Keratinocyte (primary cell): ENCODE measurements at regions not wholly inside any gene's neighbourhood (a gene's known extent, or its start where the extent isn't known, plus 50 kb on each side); places are given as distances from the start of the nearest gene placed in this dataset.

ENCODE experiments used
- DNase-seq: peaks from one replicate; pipeline ENCODE4 v3.0.0-alpha.2; 2011; ENCODE audit warnings: low read depth, missing footprints, low spot score
- FAIRE-seq: peaks from 2 replicates; lab custom pipeline; 2011; peaks lifted over from hg19 to GRCh38; lab: Jason Lieb, UNC
- H2AFZ ChIP-seq: 2 replicates; pipeline ENCODE4 v1.6.0; 2012; ENCODE audit warnings: low read length, control low read depth, inconsistent platforms; ENCODE audit not compliant: control insufficient read depth
- H3K27ac ChIP-seq: 2 replicates; pipeline ENCODE4 v1.5.1; 2011; ENCODE audit warnings: low read length; ENCODE audit not compliant: control insufficient read depth, insufficient read depth
- H3K27me3 ChIP-seq: 3 replicates; pipeline ENCODE4 v1.6.0; 2011; ENCODE audit warnings: low read length; ENCODE audit not compliant: control insufficient read depth, insufficient read depth; ENCODE audit errors: extremely low read depth
- H3K36me3 ChIP-seq, 2 experiments: 2 replicates in 1 of 2; 3 replicates in 1 of 2; pipeline ENCODE4 v1.5.1; 2011; ENCODE audit warnings: low read length in 2 of 2, mild to moderate bottlenecking in 1 of 2; ENCODE audit not compliant: control insufficient read depth in 2 of 2, insufficient read depth in 2 of 2; ENCODE audit errors: extremely low read depth in 1 of 2
- H3K4me1 ChIP-seq: 3 replicates; pipeline ENCODE4 v1.5.1; 2011; ENCODE audit warnings: low read length; ENCODE audit not compliant: control insufficient read depth, insufficient read depth; ENCODE audit errors: extremely low read depth
- H3K4me2 ChIP-seq: 3 replicates; pipeline ENCODE4 v1.6.0; 2011; ENCODE audit warnings: low read depth, low read length; ENCODE audit not compliant: control insufficient read depth, insufficient read depth; ENCODE audit errors: extremely low read depth
- H3K4me3 ChIP-seq, 3 experiments: fragments of 200-600 bp in 1 of 3; sonication (generic) in 1 of 3; 2 replicates in 2 of 3; 3 replicates in 1 of 3; pipeline ENCODE4 v1.5.1; 2011 to 2016; ENCODE audit warnings: low read length in 3 of 3, mild to moderate bottlenecking in 3 of 3, control low read depth in 2 of 3, inconsistent platforms in 1 of 3, low read depth in 1 of 3, mixed read lengths in 1 of 3, mixed run types in 1 of 3, moderate library complexity in 1 of 3; ENCODE audit not compliant: control insufficient read depth in 2 of 3, insufficient read depth in 2 of 3; ENCODE audit errors: extremely low read depth in 1 of 3
- H3K79me2 ChIP-seq: 2 replicates; pipeline ENCODE4 v1.6.0; 2012; ENCODE audit warnings: low read length; ENCODE audit not compliant: control insufficient read depth, insufficient read depth
- H3K9ac ChIP-seq: 3 replicates; pipeline ENCODE4 v1.6.0; 2011; ENCODE audit warnings: low read length; ENCODE audit not compliant: control insufficient read depth, insufficient read depth; ENCODE audit errors: extremely low read depth
- H3K9me1 ChIP-seq: 3 replicates; pipeline ENCODE4 v1.6.0; 2011; ENCODE audit warnings: low read length; ENCODE audit not compliant: control insufficient read depth, insufficient read depth; ENCODE audit errors: extremely low read depth
- H3K9me3 ChIP-seq: 2 replicates; pipeline ENCODE4 v1.5.1; 2012; ENCODE audit warnings: low read depth, low read length; ENCODE audit not compliant: control insufficient read depth
- H4K20me1 ChIP-seq: 3 replicates; pipeline ENCODE4 v1.6.0; 2011; ENCODE audit warnings: low read length; ENCODE audit not compliant: control insufficient read depth, insufficient read depth; ENCODE audit errors: extremely low read depth
- EZH2 ChIP-seq: IDR thresholded peaks from one replicate; pipeline ENCODE4 v1.6.1; 2012; ENCODE audit warnings: inconsistent platforms, mild to moderate bottlenecking, low read length, moderate library complexity
- dilution Hi-C: fragments of 300-500 bp; cut with MboI; formaldehyde crosslinking; loops from one replicate; pipeline ENCODE4 v1.7.0; 2020; ENCODE audit warnings: low sequenced_read_pairs; ENCODE audit not compliant: extremely low pct_ligation_motif_present
- TF ChIP-seq, protein P1 (sequence below), 3 experiments: IDR thresholded peaks in 1 of 3; conservative IDR thresholded peaks in 1 of 3; optimal IDR thresholded peaks in 1 of 3; 2 replicates in 2 of 3; 3 replicates in 1 of 3; pipeline versions ENCODE3 to v1.5.1; 2011; ENCODE audit warnings: low read length in 3 of 3, mild to moderate bottlenecking in 3 of 3, moderate library complexity in 2 of 3, control low read depth in 1 of 3, inconsistent platforms in 1 of 3; ENCODE audit not compliant: insufficient read depth in 2 of 3; ENCODE audit errors: extremely low read depth in 1 of 3

DNA sequence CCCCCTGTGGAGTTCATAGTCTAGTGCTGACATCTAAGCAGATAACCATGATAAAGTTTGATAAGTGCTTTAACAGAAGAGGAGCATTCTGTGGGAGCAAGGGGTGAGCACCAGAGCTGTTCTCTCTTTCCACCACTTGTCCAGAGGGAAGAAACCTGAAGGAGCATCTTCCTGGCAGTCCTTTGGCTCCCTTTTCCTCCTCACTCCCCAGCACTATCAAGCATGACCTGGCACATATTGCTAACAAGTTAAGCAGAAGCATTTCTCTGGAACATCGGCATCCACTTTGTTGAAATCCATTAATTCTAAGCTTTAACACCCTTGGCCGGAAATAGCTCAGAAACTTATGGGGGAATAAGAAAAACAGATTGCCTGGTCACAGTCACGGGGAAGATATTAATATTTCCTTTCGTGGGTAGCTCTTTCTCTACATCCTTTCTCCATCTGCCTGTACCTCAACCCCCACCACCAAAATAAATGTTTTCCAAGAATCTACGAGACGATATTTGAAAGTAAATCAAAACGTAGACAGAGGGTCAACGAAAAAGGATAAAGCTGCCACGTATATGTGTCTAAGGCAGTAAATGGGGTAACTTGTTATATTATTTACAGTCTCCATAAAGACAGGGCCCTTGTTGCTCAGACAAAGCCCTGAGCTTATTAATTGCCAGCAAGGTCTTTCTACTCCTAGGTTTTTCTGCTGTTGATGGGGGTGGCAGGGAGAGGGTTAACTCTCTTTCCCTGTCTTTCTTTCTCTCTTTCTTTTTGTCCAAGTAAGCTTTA is 351.4 kb downstream of the NUF2 start:
- no peak overlapping the region for H3K27ac ChIP-seq
- dilution Hi-C loops: no loop called here

DNA sequence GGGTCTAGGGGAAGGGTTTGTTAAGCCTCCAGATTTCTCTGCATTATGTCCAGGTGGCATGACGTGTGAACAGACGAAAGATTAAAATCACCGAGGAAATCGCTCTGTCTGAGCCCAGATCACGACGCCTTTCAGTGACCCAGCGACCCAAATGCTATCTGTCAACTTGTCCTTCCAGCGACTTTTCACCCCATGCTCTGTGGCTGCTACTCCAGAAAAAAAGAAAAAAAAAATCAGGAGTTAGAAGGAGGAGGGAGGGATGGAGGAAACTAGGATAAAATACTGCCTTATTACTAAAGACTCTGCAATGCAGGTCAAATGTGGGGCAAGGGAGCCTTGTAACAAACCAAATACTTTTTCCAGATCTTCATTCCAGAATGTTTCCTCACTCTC is 352.0 kb downstream of the NUF2 start:
- FAIRE-seq (no peak), DNase-seq (no peak)
- dilution Hi-C loops: no loop called here
- TF ChIP-seq, protein P1, sequence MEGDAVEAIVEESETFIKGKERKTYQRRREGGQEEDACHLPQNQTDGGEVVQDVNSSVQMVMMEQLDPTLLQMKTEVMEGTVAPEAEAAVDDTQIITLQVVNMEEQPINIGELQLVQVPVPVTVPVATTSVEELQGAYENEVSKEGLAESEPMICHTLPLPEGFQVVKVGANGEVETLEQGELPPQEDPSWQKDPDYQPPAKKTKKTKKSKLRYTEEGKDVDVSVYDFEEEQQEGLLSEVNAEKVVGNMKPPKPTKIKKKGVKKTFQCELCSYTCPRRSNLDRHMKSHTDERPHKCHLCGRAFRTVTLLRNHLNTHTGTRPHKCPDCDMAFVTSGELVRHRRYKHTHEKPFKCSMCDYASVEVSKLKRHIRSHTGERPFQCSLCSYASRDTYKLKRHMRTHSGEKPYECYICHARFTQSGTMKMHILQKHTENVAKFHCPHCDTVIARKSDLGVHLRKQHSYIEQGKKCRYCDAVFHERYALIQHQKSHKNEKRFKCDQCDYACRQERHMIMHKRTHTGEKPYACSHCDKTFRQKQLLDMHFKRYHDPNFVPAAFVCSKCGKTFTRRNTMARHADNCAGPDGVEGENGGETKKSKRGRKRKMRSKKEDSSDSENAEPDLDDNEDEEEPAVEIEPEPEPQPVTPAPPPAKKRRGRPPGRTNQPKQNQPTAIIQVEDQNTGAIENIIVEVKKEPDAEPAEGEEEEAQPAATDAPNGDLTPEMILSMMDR (optimal IDR thresholded peaks at IDR 0.05 in 1 of 3, IDR thresholded peaks at IDR 0.05 in 1 of 3, conservative IDR thresholded peaks at IDR 0.05 in 1 of 3; ENCODE audit: extremely low read depth in 1 of 3, insufficient read depth in 2 of 3, low read length in 3 of 3): no peak
- no peak for TF ChIP-seq EZH2
- Histone ChIP-seq H3K27ac (no peak overlapping the region), H3K9me1 (no peaks in the 10 kb centered on the region), H4K20me1 (no peaks in the 10 kb centered on the region), H3K9ac (no peak overlapping the region), H2AFZ (no peak overlapping the region), H3K27me3 (no peaks in the 10 kb centered on the region), H3K36me3 (no peaks in the 10 kb centered on the region), H3K4me2 (no peak overlapping the region), H3K9me3 (no peaks in the 10 kb centered on the region), H3K4me3 (no peak overlapping the region), H3K4me1 (no peaks in the 10 kb centered on the region), H3K79me2 (no peaks in the 10 kb centered on the region)

More for the DNA sequence above, 351.4 kb downstream of the NUF2 start:
- TF ChIP-seq, protein P1 (optimal IDR thresholded peaks at IDR 0.05 in 1 of 3, IDR thresholded peaks at IDR 0.05 in 1 of 3, conservative IDR thresholded peaks at IDR 0.05 in 1 of 3; ENCODE audit: extremely low read depth in 1 of 3, insufficient read depth in 2 of 3, low read length in 3 of 3): no peak
- no peak for TF ChIP-seq EZH2
- Histone ChIP-seq H3K4me2 (no peak overlapping the region), H3K36me3 (no peaks in the 10 kb centered on the region), H3K79me2 (no peaks in the 10 kb centered on the region), H3K9me3 (no peaks in the 10 kb centered on the region), H3K9ac (no peak overlapping the region), H3K9me1 (no peaks in the 10 kb centered on the region), H3K27me3 (no peaks in the 10 kb centered on the region), H2AFZ (no peak overlapping the region), H4K20me1 (no peaks in the 10 kb centered on the region), H3K4me3 (no peak overlapping the region), H3K4me1 (no peaks in the 10 kb centered on the region)
- FAIRE-seq (no peak), DNase-seq (no peak)
